Adrenal gland (tissue), 9 donors: ENCODE measurements at regions not wholly inside any gene's neighbourhood (a gene's known extent, or its start where the extent isn't known, plus 50 kb on each side); places are given as distances from the start of the nearest gene placed in this dataset.

Experiments
- DNase-seq, 7 donors: peaks; one replicate each; pipeline ENCODE4 v3.0.0-alpha.2; 2019 to 2020
- H3K27ac ChIP-seq, 5 donors: fragments of 200-600 bp; sonication (generic) in 4 of 5; 1 replicate in 3 of 5; 2 replicates in 2 of 5; pipeline versions ENCODE4 v1.5.1 to v1.8.0; 2016 to 2020; ENCODE audit warnings: mild to moderate bottlenecking in 1 of 5
- H3K27me3 ChIP-seq: fragments of 200-600 bp; 2 replicates; pipeline ENCODE4 v1.8.0; 2021
- H3K36me3 ChIP-seq, 2 donors: fragments of 200-600 bp; replicated peaks in 1 of 2; 1 replicate in 1 of 2; 2 replicates in 1 of 2; pipeline versions ENCODE4 v1.5.1 to v1.8.0; 2018 to 2022
- H3K4me1 ChIP-seq, 2 donors: fragments of 200-600 bp; replicated peaks in 1 of 2; 1 replicate in 1 of 2; 2 replicates in 1 of 2; pipeline versions ENCODE4 v1.5.1 to v1.8.0; 2018 to 2021
- H3K4me3 ChIP-seq, 4 donors: fragments of 200-600 bp; sonication (generic) in 3 of 4; one replicate each; pipeline ENCODE4 v1.5.1; 2016 to 2018
- H3K9me3 ChIP-seq, 3 donors: fragments of 200-600 bp; sonication (generic) in 1 of 3; replicated peaks in 1 of 3; 1 replicate in 2 of 3; 2 replicates in 1 of 3; pipeline versions ENCODE4 v1.5.1 to v1.8.0; 2016 to 2021
- POLR2A ChIP-seq, 2 donors: fragments of 450-650 bp; IDR thresholded peaks; one replicate each; pipeline ENCODE4 v1.6.1; 2017; ENCODE audit warnings: antibody characterized with exemption in 2 of 2, mild to moderate bottlenecking in 2 of 2, moderate library complexity in 1 of 2
- WGBS, 4 donors: extraction: QIAGEN DNeasy Blood & Tissue Kit in 2 of 4; methylation state at CpG; one replicate each; pipeline versions ENCODE4 v1.1.5 to v1.1.7; 2013 to 2017; 5-methylcytosine and 5-hydroxymethylcytosine counted together
- intact Hi-C, 2 donors: fragments of 100-400 bp; cut with DNase I; formaldehyde crosslinking; loops; one replicate each; pipeline versions ENCODE4 v1.14.1 to v1.15.0; 2022 to 2023
- TF ChIP-seq, protein P1 (sequence below), 6 experiments: fragments of 450-650 bp in 4 of 6; fragments of 200-600 bp in 2 of 6; sonication (generic) in 1 of 6; IDR thresholded peaks; 1 replicate in 5 of 6; 2 replicates in 1 of 6; pipeline versions ENCODE4 v1.5.1 to v1.8.0; 2016 to 2021; ENCODE audit warnings: antibody characterized with exemption in 6 of 6, mild to moderate bottlenecking in 2 of 6, moderate library complexity in 1 of 6
- donor health status: healthy with polysubstance abuse.
- donor health status: Bipolar disorder and iron deficiency.
- donor health status: DM: yes; HTN: yes; CAD: no.
- donor health status: DM: no; HTN: no; CAD: no.
- donor health status: DM: no; HTN: no; CAD: no.

DNA sequence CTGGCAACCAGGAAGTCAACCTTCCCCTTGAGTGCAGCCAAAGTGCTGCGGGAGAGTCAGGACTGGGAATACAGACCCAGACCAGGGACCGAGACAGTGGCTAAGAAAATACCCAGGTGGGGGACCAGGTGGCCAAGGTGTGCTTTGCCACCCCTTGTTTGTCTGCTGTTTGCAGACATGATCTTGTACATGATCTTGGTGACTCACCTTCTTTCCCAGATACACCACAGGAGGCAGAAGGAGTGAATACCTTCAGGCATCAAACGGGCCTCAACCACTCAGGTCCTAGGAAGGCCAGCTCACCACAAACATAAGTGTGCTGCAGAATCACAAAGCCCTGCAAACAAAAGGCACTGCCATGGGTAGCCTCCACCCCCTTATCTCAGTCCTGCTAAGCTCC lies 62.0 kb downstream of the CNGA2 start:
- H3K4me1 ChIP-seq, result no peaks in the 10 kb centered on the region
- no peak overlapping the region for H3K4me3 ChIP-seq
- DNase-seq, result no peak
- H3K36me3 ChIP-seq, result no peaks in the 10 kb centered on the region
- WGBS, 4 donors, result 84 to 96% (median 91%) methylated on average over 2 to 3 of the region's 3 CpGs
- intact Hi-C loops, result no loop called here
- no peaks in the 10 kb centered on the region for H3K27me3 ChIP-seq
- TF ChIP-seq POLR2A (IDR thresholded peaks at IDR 0.05), result no peak
- TF ChIP-seq, protein P1, sequence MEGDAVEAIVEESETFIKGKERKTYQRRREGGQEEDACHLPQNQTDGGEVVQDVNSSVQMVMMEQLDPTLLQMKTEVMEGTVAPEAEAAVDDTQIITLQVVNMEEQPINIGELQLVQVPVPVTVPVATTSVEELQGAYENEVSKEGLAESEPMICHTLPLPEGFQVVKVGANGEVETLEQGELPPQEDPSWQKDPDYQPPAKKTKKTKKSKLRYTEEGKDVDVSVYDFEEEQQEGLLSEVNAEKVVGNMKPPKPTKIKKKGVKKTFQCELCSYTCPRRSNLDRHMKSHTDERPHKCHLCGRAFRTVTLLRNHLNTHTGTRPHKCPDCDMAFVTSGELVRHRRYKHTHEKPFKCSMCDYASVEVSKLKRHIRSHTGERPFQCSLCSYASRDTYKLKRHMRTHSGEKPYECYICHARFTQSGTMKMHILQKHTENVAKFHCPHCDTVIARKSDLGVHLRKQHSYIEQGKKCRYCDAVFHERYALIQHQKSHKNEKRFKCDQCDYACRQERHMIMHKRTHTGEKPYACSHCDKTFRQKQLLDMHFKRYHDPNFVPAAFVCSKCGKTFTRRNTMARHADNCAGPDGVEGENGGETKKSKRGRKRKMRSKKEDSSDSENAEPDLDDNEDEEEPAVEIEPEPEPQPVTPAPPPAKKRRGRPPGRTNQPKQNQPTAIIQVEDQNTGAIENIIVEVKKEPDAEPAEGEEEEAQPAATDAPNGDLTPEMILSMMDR (IDR thresholded peaks at IDR 0.05), result no peak
- no peaks in the 10 kb centered on the region for H3K9me3 ChIP-seq
- H3K27ac ChIP-seq, result no peak overlapping the region

DNA sequence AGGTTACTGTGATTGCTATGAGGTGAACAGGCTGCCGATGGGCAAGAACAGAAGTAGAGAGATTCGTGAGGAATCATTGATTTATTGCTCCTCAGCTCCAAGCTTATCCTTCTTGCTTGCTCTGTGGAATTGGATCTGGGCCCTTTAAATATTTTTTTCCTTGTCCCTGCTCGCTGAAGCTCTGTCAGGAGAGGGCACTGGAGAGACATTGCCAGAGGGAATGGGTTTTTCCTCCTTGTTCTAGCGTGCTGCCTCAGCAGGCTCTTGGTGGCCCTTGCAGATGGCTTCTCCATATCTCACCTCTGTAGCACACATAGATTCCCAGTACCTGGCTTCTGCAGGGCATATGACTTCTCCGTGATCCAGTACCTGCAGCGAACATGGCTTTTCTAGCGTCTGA lies 67.4 kb downstream of the CNGA2 start:
- Histone ChIP-seq H3K4me3 (no peak overlapping the region), H3K36me3 (no peaks in the 10 kb centered on the region), H3K9me3 (no peaks in the 10 kb centered on the region), H3K27ac (no peak overlapping the region), H3K4me1 (no peaks in the 10 kb centered on the region), H3K27me3 (peaks cover 5% of the 10 kb centered on the region)
- no peak for TF ChIP-seq POLR2A (IDR thresholded peaks at IDR 0.05)
- TF ChIP-seq, protein P1 (IDR thresholded peaks at IDR 0.05), result no peak
- intact Hi-C loops, result no loop called here
- DNase-seq, result no peak
- WGBS, 4 donors, result 63 to 76% (median 67%) methylated on average over 6 to 7 of the region's 7 CpGs

DNA sequence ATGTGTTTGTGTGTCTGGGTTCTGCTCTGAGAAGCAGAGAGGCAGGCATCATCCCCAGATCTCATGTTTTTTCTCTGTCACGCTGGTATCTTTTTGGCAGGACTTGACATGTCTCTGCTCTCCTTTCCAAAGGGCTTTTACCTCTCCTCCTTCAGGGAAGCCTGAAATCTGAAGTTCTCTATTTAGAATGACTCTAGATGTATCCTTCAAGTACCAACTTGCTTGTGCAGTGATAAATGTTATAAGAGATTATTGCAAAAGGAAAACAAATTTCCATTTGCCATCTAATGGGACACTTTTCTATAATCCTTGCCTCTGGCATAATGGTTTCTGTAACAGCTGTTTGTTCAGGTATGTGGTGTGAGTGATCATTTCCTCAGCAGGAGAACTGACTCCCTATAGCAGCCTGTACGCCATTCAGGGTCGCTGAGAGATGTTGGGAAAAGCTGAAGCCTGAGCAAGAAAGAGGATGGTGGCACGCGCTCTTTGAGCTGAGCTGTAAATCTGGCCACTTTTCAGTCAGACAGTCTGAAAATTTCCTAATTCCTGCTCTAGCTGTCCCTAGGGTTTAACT lies 72.5 kb downstream of the CNGA2 start:
- Histone ChIP-seq H3K4me3 (no peak overlapping the region), H3K27me3 (peaks cover 5% of the 10 kb centered on the region), H3K27ac (no peak overlapping the region), H3K9me3 (no peaks in the 10 kb centered on the region), H3K4me1 (no peaks in the 10 kb centered on the region), H3K36me3 (no peaks in the 10 kb centered on the region)
- 63 to 88% (median 80%) methylated on average over 4 to 5 of the region's 5 CpGs for WGBS, 4 donors
- TF ChIP-seq, protein P1 (IDR thresholded peaks at IDR 0.05), result no peak
- no peak for TF ChIP-seq POLR2A (IDR thresholded peaks at IDR 0.05)
- no peak for DNase-seq
- intact Hi-C loops, result no loop called here

DNA sequence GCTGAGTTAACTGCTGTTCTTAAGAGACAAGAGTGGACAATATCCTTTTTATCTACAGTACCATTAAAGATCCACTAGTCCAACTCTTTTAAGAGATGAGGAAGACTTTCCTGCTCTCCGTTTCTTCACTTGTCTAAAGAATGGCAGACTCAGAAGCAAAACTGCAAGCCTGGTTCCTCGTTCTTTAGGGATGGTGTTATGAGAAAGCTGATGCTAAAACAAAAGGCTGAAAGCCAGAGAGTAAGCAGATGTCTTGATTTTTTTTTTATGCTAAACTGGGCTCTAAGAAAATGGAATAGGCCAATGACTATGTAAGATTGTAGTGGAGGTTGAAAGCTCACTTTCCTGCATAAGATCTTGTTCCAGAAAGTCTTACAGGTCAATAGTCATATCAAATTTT lies 78.1 kb downstream of the CNGA2 start:
- no peaks in the 10 kb centered on the region for H3K36me3 ChIP-seq
- no peaks in the 10 kb centered on the region for H3K9me3 ChIP-seq
- H3K27ac ChIP-seq, result no peak overlapping the region
- no peak for DNase-seq
- no peaks in the 10 kb centered on the region for H3K4me1 ChIP-seq
- no peaks in the 10 kb centered on the region for H3K27me3 ChIP-seq
- 52 to 79% (median 68%) methylated on average over 2 of the region's 2 CpGs for WGBS, 4 donors
- no peak overlapping the region for H3K4me3 ChIP-seq
- intact Hi-C loops, result no loop called here
- no peak for TF ChIP-seq POLR2A (IDR thresholded peaks at IDR 0.05)
- TF ChIP-seq, protein P1 (IDR thresholded peaks at IDR 0.05), result no peak
